ENCODE measurements at regions not wholly inside any gene's neighbourhood (a gene's known extent, or its start where the extent isn't known, plus 50 kb on each side); places are given as distances from the start of the nearest gene placed in this dataset.
"Not testable (repeated sequence)": the region's sequence is repeated elsewhere in the genome, so short reads cannot be mapped to it uniquely, and the experiment has no call there.

- DNase-seq (ENCODE audit: low read depth in 2 of 2): no peak
Observed at GRCh38 chr5:37915097-37915736, 75.4 kb upstream of the GDNF start.

GRCh38 chr5:37909610-37910266 is 69.9 kb upstream of the GDNF start:
- DNase-seq (ENCODE audit: low read depth in 2 of 2): not testable (repeated sequence)

- DNase-seq (ENCODE audit: low read depth in 2 of 2): no peak
Observed at GRCh38 chr5:37906416-37906815, 66.6 kb upstream of the GDNF start.

GRCh38 chr5:37905230-37905629 is 65.4 kb upstream of the GDNF start:
- DNase-seq (ENCODE audit: low read depth in 2 of 2): no peak

GRCh38 chr5:37902323-37902722 is 62.5 kb upstream of the GDNF start:
- DNase-seq (ENCODE audit: low read depth in 2 of 2): no peak

GRCh38 chr5:37900692-37901091 is 60.9 kb upstream of the GDNF start:
- DNase-seq (ENCODE audit: low read depth in 2 of 2): no peak

DNA sequence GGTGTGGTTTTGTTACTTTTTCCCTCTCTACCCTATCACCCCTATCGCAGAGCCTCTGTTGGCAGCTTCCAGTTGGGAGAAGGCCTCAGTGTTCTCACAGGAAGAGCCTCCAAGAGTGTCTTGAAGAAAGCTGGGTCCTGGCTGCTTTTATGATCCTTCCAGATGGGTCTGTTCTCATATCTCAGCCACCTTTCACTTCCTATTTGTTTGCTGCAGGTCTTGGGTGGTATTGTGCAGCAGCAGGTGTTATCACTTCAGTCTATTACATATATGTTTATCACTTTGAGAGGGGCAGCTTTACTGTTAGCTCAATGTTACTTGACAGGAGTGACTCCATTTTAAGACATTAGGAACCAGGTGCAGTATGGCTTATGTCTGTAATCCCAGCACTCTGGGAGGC is 59.2 kb upstream of the GDNF start:
- no peak for DNase-seq (ENCODE audit: low read depth in 2 of 2)

DNA sequence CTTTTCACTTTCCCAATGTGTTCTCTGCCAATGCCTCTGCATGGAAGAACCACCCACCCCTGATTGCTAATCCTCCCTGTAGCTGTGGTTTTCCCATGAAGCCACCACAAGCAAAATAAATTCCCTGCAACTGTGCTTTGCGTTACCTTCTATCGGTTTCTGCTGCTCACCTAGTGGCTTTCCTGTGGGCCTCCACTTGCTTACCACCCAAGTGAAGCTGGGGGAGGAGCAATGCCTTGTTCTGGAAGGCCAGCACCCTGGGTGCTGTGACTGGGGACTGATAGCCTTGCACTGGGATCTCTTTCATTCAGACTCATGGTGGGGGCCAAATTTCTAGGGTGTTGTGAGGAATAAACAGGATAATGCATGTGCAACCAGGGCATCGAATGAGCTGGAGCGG is 56.3 kb upstream of the GDNF start:
- DNase-seq (ENCODE audit: low read depth in 2 of 2): no peak

DNA sequence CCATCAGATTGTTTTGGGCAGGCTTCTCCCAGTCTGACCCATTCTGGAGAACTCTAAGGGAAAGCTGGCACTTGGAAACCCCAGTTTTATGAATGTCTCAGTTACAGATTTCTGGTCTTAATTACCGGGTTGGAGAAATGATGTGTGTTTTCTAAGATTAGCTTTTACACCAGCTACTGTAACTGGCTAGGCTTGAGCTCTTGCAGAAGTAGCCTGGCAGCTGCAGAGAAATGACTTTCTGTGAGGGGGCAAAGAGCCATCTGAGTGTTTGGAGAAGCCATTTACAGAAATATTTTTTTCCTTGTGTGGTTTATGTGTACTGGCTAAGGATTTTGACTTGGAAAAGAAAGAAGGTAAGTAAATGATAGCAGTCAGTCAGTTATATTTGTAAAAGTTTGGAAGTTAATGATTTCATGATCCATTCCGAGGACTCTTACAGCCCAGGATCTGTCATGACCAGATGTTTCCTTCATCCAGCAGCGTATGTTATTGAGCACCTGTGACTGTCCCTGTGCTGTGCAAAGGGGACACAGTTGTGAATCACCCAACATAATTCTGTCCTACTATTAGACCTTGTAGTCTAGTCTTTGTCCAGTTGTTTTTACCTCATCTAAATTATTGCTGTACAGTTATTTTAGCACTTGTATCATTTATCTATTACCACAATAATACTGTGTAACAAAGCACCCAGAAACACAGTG is 53.7 kb upstream of the GDNF start:
- DNase-seq (ENCODE audit: low read depth in 2 of 2): no peak

- no peak for DNase-seq (ENCODE audit: low read depth in 2 of 2)
Observed at GRCh38 chr5:37892586-37892985, 52.7 kb upstream of the GDNF start.

DNA sequence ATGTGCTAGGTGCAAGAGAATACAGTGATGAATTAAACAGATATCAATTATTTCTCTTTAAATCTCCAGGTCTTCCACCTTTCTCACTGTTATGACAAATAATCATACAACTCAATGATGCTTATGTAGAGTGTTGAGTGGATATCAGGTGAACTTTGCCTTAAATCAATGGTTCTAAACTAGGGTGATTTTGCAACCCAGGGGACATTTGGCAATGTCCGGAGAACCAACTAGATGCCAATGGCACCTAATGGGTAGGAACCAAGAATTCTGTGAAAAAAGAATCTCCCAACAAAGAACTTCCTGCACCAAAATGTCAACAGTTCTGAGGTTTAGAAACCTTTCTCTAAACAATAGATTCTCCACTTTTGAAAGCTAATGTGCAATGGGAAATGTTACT is 52.0 kb upstream of the GDNF start:
- DNase-seq (ENCODE audit: low read depth in 2 of 2): no peak

GRCh38 chr5:37889612-37890317 is 49.9 kb upstream of the GDNF start:
- DNase-seq (ENCODE audit: low read depth in 2 of 2): no peak

Data from stimulated activated CD4-positive, alpha-beta T cell treated with anti-CD3 and anti-CD28 coated beads, Interleukin-12 subunit alpha, Interleukin-12 subunit beta, amount 100 ng/mL, for 24 hours (primary cell).